ENCODE measurements at regions not wholly inside any gene's neighbourhood (a gene's known extent, or its start where the extent isn't known, plus 50 kb on each side); places are given as distances from the start of the nearest gene placed in this dataset.
A peak's percentile ranks its signal among the peaks of the same experiment; 100 is the strongest.
"Not testable (repeated sequence)": the region's sequence is repeated elsewhere in the genome, so short reads cannot be mapped to it uniquely, and the experiment has no call there.

DNA sequence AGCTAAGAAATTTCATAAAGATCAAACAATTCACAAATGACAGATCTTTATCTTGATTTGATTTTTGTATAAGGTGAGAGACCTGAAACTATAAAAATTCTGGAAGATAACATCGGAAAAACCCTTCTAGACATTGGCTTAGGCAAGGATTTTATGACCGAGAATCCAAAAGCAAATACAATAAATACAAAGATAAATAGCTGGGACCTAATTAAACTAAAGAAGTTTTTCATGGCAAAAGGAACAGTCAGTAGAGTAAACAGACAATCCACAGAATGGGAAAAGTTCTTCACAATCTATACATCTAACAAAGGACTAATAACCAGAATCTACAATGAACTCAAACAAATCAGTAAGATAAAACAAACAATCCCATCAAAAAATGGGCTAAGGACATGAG is 116.9 kb upstream of the BCHE start:
- DNase-seq, result no peak
- POLR2A ChIA-PET, result no interaction called here

GRCh38 chr3:165946360-165946759 is 109.1 kb upstream of the BCHE start:
- CTCF ChIA-PET, result no interaction called here
- Mint-ChIP-seq H3K9me3 (peaks cover 2 to 10% (median 3%) of the 10 kb centered on the region in 5 donors), H3K36me3 (no peaks in the 10 kb centered on the region), H3K4me1 (no peaks in the 10 kb centered on the region), H3K4me3 (no peak overlapping the region), H3K27ac (no peak overlapping the region), H3K27me3 (no peaks in the 10 kb centered on the region)
- no peaks in the 10 kb centered on the region for H3K4me1 ChIP-seq (ENCODE audit: insufficient read depth, low read length)
- POLR2A ChIA-PET, result no interaction called here
- no peak overlapping the region for H3K27ac ChIP-seq (ENCODE audit: low read depth, low read length)
- no peaks in the 10 kb centered on the region for H3K36me3 ChIP-seq (ENCODE audit: insufficient read depth, low read length)
- H3K4me3 ChIP-seq (ENCODE audit: low read length), result no peak overlapping the region
- H3K27me3 ChIP-seq (ENCODE audit: insufficient read depth, low read length, poor library complexity, severe bottlenecking), result no peaks in the 10 kb centered on the region
- no peak for DNase-seq
- H3K9me3 ChIP-seq (ENCODE audit: low read length), result no peaks in the 10 kb centered on the region

More for the DNA sequence above, 116.9 kb upstream of the BCHE start:
- peaks cover 2 to 19% (median 8%) of the 10 kb centered on the region in 5 donors for H3K9me3 Mint-ChIP-seq
- H3K27me3 Mint-ChIP-seq, result no peaks in the 10 kb centered on the region
- no peaks in the 10 kb centered on the region for H3K9me3 ChIP-seq (ENCODE audit: low read length)
- no peaks in the 10 kb centered on the region for H3K4me1 Mint-ChIP-seq
- no peaks in the 10 kb centered on the region for H3K27me3 ChIP-seq (ENCODE audit: insufficient read depth, low read length, poor library complexity, severe bottlenecking)
- no peak overlapping the region for H3K4me3 Mint-ChIP-seq
- H3K36me3 ChIP-seq (ENCODE audit: insufficient read depth, low read length), result no peaks in the 10 kb centered on the region
- CTCF ChIA-PET, result no interaction called here
- no peak overlapping the region for H3K27ac Mint-ChIP-seq
- H3K27ac ChIP-seq (ENCODE audit: low read depth, low read length), result no peak overlapping the region
- H3K4me1 ChIP-seq (ENCODE audit: insufficient read depth, low read length), result no peaks in the 10 kb centered on the region
- H3K36me3 Mint-ChIP-seq, result no peaks in the 10 kb centered on the region
- H3K4me3 ChIP-seq (ENCODE audit: low read length), result no peak overlapping the region

GRCh38 chr3:165938986-165939540 is 101.8 kb upstream of the BCHE start:
- CTCF ChIA-PET, result no interaction called here
- Histone ChIP-seq H3K4me1 (ENCODE audit: insufficient read depth, low read length) (no peaks in the 10 kb centered on the region), H3K27me3 (ENCODE audit: insufficient read depth, low read length, poor library complexity, severe bottlenecking) (no peaks in the 10 kb centered on the region), H3K27ac (ENCODE audit: low read depth, low read length) (no peak overlapping the region), H3K9me3 (ENCODE audit: low read length) (no peaks in the 10 kb centered on the region), H3K36me3 (ENCODE audit: insufficient read depth, low read length) (no peaks in the 10 kb centered on the region), H3K4me3 (ENCODE audit: low read length) (no peak overlapping the region)
- Mint-ChIP-seq H3K27ac (no peak overlapping the region), H3K27me3 (no peaks in the 10 kb centered on the region), H3K9me3 (peaks cover 12 to 18% (median 13%) of the 10 kb centered on the region in 5 donors), H3K36me3 (no peaks in the 10 kb centered on the region), H3K4me1 (no peaks in the 10 kb centered on the region), H3K4me3 (no peak overlapping the region)
- POLR2A ChIA-PET, result no interaction called here
- DNase-seq, result no peak

DNA sequence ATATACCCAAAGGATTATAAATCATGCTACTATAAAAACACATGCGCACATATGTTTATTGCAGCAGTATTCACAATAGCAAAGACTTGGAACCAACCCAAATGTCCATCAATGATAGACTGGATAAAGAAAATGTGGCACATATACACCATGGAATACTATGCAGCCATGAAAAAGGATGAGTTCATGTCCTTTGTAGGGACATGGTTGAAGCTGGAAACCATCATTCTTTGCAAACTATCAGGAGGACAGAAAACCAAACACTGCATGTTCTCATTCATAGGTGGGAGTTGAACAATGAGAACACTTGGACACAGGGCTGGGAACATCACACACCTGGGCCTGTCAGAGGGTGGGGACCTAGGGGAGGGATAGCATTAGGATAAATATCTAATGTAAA is 98.9 kb upstream of the BCHE start:
- H3K27ac ChIP-seq (ENCODE audit: low read depth, low read length); DNase-seq; H3K4me1 ChIP-seq (ENCODE audit: insufficient read depth, low read length); H3K36me3 Mint-ChIP-seq; H3K27me3 Mint-ChIP-seq; H3K27me3 ChIP-seq (ENCODE audit: insufficient read depth, low read length, poor library complexity, severe bottlenecking); H3K36me3 ChIP-seq (ENCODE audit: insufficient read depth, low read length); CTCF ChIA-PET; POLR2A ChIA-PET; H3K4me1 Mint-ChIP-seq; H3K9me3 ChIP-seq (ENCODE audit: low read length); H3K27ac Mint-ChIP-seq; H3K4me3 Mint-ChIP-seq; H3K4me3 ChIP-seq (ENCODE audit: low read length): not testable (repeated sequence)
- H3K9me3 Mint-ChIP-seq, result peaks cover 9 to 23% (median 21%) of the 10 kb centered on the region in 5 donors

DNA sequence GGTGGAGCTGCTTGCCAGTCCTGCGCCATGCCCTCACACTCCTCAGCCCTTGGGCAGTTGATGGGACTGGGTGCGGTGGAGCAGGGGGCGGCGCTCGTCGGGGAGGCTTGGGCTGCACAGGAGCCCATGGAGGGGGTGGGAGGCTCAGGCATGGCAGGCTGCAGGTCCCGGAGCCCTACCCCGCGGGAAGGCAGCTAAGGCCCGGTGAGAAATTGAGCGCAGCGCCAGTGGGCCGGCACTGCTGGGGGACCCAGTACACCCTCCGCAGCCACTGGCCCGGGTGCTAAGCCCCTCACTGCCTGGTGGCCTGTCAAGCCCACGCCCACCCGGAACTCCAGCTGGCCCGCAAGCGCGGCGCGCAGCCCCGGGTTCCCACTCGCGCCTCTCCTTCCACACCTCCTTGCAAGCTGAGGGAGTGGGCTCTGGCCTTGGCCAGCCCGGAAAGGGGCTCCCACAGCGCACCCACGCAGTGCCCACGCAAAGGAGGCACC is 87.1 kb upstream of the BCHE start:
- H3K27ac Mint-ChIP-seq, H3K36me3 Mint-ChIP-seq, CTCF ChIA-PET: not testable (repeated sequence)

GRCh38 chr3:165920984-165921383 is 83.8 kb upstream of the BCHE start:
- no peak overlapping the region for H3K27ac ChIP-seq (ENCODE audit: low read depth, low read length)
- ChIA-PET POLR2A (no interaction called here), CTCF (interaction anchor here (1.5 kb wide), 1 partner anchor 8 kb away, joined by 3 read pairs; no protein-coding TSS in a partner anchor)
- H3K4me3 Mint-ChIP-seq, result no peak overlapping the region
- H3K9me3 Mint-ChIP-seq, result peaks cover 2 to 25% (median 12%) of the 10 kb centered on the region in 5 donors
- no peaks in the 10 kb centered on the region for H3K9me3 ChIP-seq (ENCODE audit: low read length)
- H3K27me3 Mint-ChIP-seq, result no peaks in the 10 kb centered on the region
- H3K27ac Mint-ChIP-seq, result no peak overlapping the region
- no peak overlapping the region for H3K4me3 ChIP-seq (ENCODE audit: low read length)
- H3K36me3 ChIP-seq (ENCODE audit: insufficient read depth, low read length), result no peaks in the 10 kb centered on the region
- H3K36me3 Mint-ChIP-seq, result no peaks in the 10 kb centered on the region
- H3K4me1 Mint-ChIP-seq, result no peaks in the 10 kb centered on the region
- no peaks in the 10 kb centered on the region for H3K27me3 ChIP-seq (ENCODE audit: insufficient read depth, low read length, poor library complexity, severe bottlenecking)
- DNase-seq, result no peak
- no peaks in the 10 kb centered on the region for H3K4me1 ChIP-seq (ENCODE audit: insufficient read depth, low read length)

More for the DNA sequence above, 87.1 kb upstream of the BCHE start:
- H3K9me3 ChIP-seq (ENCODE audit: low read length); H3K4me3 ChIP-seq (ENCODE audit: low read length); POLR2A ChIA-PET; H3K4me1 ChIP-seq (ENCODE audit: insufficient read depth, low read length); H3K27me3 Mint-ChIP-seq; H3K4me1 Mint-ChIP-seq; H3K27ac ChIP-seq (ENCODE audit: low read depth, low read length); H3K36me3 ChIP-seq (ENCODE audit: insufficient read depth, low read length); H3K27me3 ChIP-seq (ENCODE audit: insufficient read depth, low read length, poor library complexity, severe bottlenecking); H3K4me3 Mint-ChIP-seq: not testable (repeated sequence)
- DNase-seq, result peak in 1 of 5 donors; percentile 45
- peaks cover 2 to 14% (median 6%) of the 10 kb centered on the region in 5 donors for H3K9me3 Mint-ChIP-seq

GRCh38 chr3:165919284-165919683 is 82.1 kb upstream of the BCHE start:
- ChIA-PET POLR2A (no interaction called here), CTCF (no interaction called here)
- Mint-ChIP-seq H3K27ac (no peak overlapping the region), H3K27me3 (no peaks in the 10 kb centered on the region), H3K4me3 (no peak overlapping the region), H3K4me1 (no peaks in the 10 kb centered on the region), H3K36me3 (no peaks in the 10 kb centered on the region), H3K9me3 (peaks cover 2 to 32% (median 15%) of the 10 kb centered on the region in 5 donors)
- DNase-seq, result no peak
- H3K27ac ChIP-seq (ENCODE audit: low read depth, low read length), result peak overlapping the region; percentile 43
- H3K36me3 ChIP-seq (ENCODE audit: insufficient read depth, low read length), result no peaks in the 10 kb centered on the region
- H3K27me3 ChIP-seq (ENCODE audit: insufficient read depth, low read length, poor library complexity, severe bottlenecking), result no peaks in the 10 kb centered on the region
- no peaks in the 10 kb centered on the region for H3K4me1 ChIP-seq (ENCODE audit: insufficient read depth, low read length)
- no peak overlapping the region for H3K4me3 ChIP-seq (ENCODE audit: low read length)
- H3K9me3 ChIP-seq (ENCODE audit: low read length), result no peaks in the 10 kb centered on the region

- peak overlapping the region; percentile 43 for H3K27ac ChIP-seq (ENCODE audit: low read depth, low read length)
- DNase-seq, result no peak
- no peaks in the 10 kb centered on the region for H3K27me3 ChIP-seq (ENCODE audit: insufficient read depth, low read length, poor library complexity, severe bottlenecking)
- Mint-ChIP-seq H3K27me3 (no peaks in the 10 kb centered on the region), H3K9me3 (peaks cover 2 to 30% (median 15%) of the 10 kb centered on the region in 5 donors), H3K27ac (no peak overlapping the region), H3K4me1 (no peaks in the 10 kb centered on the region), H3K4me3 (no peak overlapping the region), H3K36me3 (no peaks in the 10 kb centered on the region)
- CTCF ChIA-PET, result no interaction called here
- H3K4me1 ChIP-seq (ENCODE audit: insufficient read depth, low read length), result no peaks in the 10 kb centered on the region
- no peak overlapping the region for H3K4me3 ChIP-seq (ENCODE audit: low read length)
- no peaks in the 10 kb centered on the region for H3K36me3 ChIP-seq (ENCODE audit: insufficient read depth, low read length)
- no peaks in the 10 kb centered on the region for H3K9me3 ChIP-seq (ENCODE audit: low read length)
- POLR2A ChIA-PET, result no interaction called here
Measured at GRCh38 chr3:165918657-165918979, 81.4 kb upstream of the BCHE start.

Measured in CD8-positive, alpha-beta memory T cell (primary cell).